Activated CD4-positive, alpha-beta T cell treated with anti-CD3 and anti-CD28 coated beads, Interleukin-2, amount 10 ng/mL, durations not matched to agents 24 days and 14 days (primary cell): ENCODE measurements at regions not wholly inside any gene's neighbourhood (a gene's known extent, or its start where the extent isn't known, plus 50 kb on each side); places are given as distances from the start of the nearest gene placed in this dataset.
"Not testable (repeated sequence)": the region's sequence is repeated elsewhere in the genome, so short reads cannot be mapped to it uniquely, and the experiment has no call there.

Experiments
- DNase-seq: peaks from one replicate; pipeline ENCODE4 v3.0.0; 2022
- H3K27ac Mint-ChIP-seq: one replicate; pipeline ENCODE4 v1.8.0; 2022; ENCODE audit warnings: mild to moderate bottlenecking, mixed read lengths
- H3K27me3 Mint-ChIP-seq: one replicate; pipeline ENCODE4 v1.8.0; 2022; ENCODE audit warnings: mixed read lengths
- H3K36me3 Mint-ChIP-seq: one replicate; pipeline ENCODE4 v1.8.0; 2022; ENCODE audit warnings: low read depth, mild to moderate bottlenecking, mixed read lengths
- H3K4me1 Mint-ChIP-seq: one replicate; pipeline ENCODE4 v1.8.0; 2021; ENCODE audit warnings: mixed read lengths
- H3K4me3 Mint-ChIP-seq: one replicate; pipeline ENCODE4 v1.8.0; 2022; ENCODE audit warnings: mild to moderate bottlenecking, moderate library complexity, mixed read lengths
- H3K9me3 Mint-ChIP-seq: one replicate; pipeline ENCODE4 v1.8.0; 2021; ENCODE audit warnings: mixed read lengths
- intact Hi-C: fragments of 100-400 bp; cut with micrococcal nuclease; formaldehyde crosslinking; loops from one replicate; pipeline ENCODE4 v1.15.1; 2023

DNA sequence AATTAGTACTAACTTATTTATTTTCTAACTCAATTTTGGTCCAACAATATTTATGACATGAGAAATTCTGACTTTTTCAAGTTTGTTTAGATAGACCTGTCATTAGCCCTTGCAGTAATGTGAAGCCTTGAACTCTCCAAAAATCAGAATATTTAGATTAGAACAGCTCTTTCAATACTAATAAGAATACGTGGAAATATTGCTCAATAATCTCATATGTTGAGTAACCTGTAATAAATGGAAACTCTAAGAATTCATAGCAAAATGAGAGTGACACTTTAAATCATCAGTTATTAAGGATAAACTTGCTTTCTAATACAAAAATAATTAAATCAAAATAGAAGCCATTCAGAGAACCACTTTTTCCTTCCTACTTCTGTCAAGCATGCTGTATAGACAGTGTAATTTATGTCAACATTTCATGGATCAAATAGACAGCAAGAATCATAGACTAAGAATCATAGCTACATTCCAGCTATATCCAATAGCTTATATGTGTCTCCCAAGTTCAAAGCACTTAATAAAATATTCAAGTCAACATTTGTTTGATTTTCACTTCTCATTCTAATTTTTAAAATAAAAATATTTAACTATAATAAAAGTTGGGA is 710.3 kb upstream of the SOX11 start:
- Mint-ChIP-seq H3K27me3 (no peaks in the 10 kb centered on the region), H3K4me1 (no peaks in the 10 kb centered on the region), H3K4me3 (no peak overlapping the region), H3K36me3 (no peaks in the 10 kb centered on the region), H3K9me3 (no peaks in the 10 kb centered on the region), H3K27ac (no peak overlapping the region)
- intact Hi-C loops: no loop called here
- DNase-seq: no peak

DNA sequence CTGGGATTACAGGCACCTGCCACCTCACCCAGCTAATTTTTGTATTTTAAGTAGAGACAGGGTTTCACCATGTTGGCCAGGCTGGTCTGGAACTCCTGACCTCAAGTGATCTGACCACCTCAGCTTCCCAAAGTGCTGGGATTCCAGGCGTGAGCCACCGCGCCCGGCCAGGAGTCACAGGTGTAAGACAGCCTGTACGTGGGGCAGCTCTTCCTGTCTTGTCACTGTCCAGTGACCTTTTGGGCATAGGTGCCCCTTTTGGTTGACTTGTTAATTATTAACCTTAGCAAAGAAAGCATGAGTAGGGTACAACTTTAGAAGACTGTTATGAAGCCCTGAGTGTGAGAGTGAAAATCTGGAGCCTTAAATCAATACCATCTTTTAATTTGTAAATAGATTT is 703.7 kb upstream of the SOX11 start:
- H3K4me1 Mint-ChIP-seq, DNase-seq, H3K4me3 Mint-ChIP-seq, H3K9me3 Mint-ChIP-seq, H3K27me3 Mint-ChIP-seq, H3K27ac Mint-ChIP-seq, H3K36me3 Mint-ChIP-seq, intact Hi-C loops: not testable (repeated sequence)

GRCh38 chr2:4992226-4992625 is 700.0 kb upstream of the SOX11 start:
- no peak for DNase-seq
- H3K4me1 Mint-ChIP-seq: no peaks in the 10 kb centered on the region
- no peaks in the 10 kb centered on the region for H3K36me3 Mint-ChIP-seq
- no peaks in the 10 kb centered on the region for H3K9me3 Mint-ChIP-seq
- no peaks in the 10 kb centered on the region for H3K27me3 Mint-ChIP-seq
- intact Hi-C loops: no loop called here
- H3K4me3 Mint-ChIP-seq: no peak overlapping the region
- H3K27ac Mint-ChIP-seq: no peak overlapping the region

GRCh38 chr2:4995466-4995865 is 696.7 kb upstream of the SOX11 start:
- no peak overlapping the region for H3K27ac Mint-ChIP-seq
- no peak for DNase-seq
- no peaks in the 10 kb centered on the region for H3K4me1 Mint-ChIP-seq
- H3K27me3 Mint-ChIP-seq: no peaks in the 10 kb centered on the region
- H3K9me3 Mint-ChIP-seq: no peaks in the 10 kb centered on the region
- no peak overlapping the region for H3K4me3 Mint-ChIP-seq
- no peaks in the 10 kb centered on the region for H3K36me3 Mint-ChIP-seq
- intact Hi-C loops: no loop called here

DNA sequence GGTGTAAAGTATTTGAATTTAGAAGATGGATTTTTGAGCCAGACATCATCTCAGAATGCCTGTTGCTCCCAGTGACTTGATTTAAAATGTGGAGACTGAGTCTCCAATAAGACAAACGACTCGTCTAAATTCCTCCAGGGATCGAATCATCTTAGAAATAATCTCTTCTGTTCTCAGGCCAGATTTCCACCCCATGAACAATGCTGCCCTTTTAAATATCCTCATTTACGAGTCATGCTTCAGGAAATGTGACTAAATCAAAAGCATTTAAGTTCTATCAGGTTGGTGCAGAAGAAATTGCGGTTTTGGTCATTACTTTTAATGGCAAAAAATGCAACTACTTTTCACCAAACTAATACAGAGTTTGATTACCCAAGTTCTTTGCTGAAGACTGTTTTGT is 684.6 kb upstream of the SOX11 start:
- peaks cover 15% of the 10 kb centered on the region for H3K9me3 Mint-ChIP-seq
- no peak overlapping the region for H3K4me3 Mint-ChIP-seq
- intact Hi-C loops: no loop called here
- no peak overlapping the region for H3K27ac Mint-ChIP-seq
- DNase-seq: no peak
- no peaks in the 10 kb centered on the region for H3K36me3 Mint-ChIP-seq
- H3K4me1 Mint-ChIP-seq: no peaks in the 10 kb centered on the region
- no peaks in the 10 kb centered on the region for H3K27me3 Mint-ChIP-seq

GRCh38 chr2:5019324-5019723 is 672.9 kb upstream of the SOX11 start:
- Mint-ChIP-seq H3K27me3 (no peaks in the 10 kb centered on the region), H3K4me1 (no peaks in the 10 kb centered on the region), H3K4me3 (no peak overlapping the region), H3K36me3 (no peaks in the 10 kb centered on the region), H3K9me3 (peaks cover 20% of the 10 kb centered on the region), H3K27ac (no peak overlapping the region)
- no peak for DNase-seq
- intact Hi-C loops: no loop called here

GRCh38 chr2:5020116-5020875 is 671.9 kb upstream of the SOX11 start:
- H3K4me1 Mint-ChIP-seq: no peaks in the 10 kb centered on the region
- no peak overlapping the region for H3K27ac Mint-ChIP-seq
- intact Hi-C loops: no loop called here
- H3K4me3 Mint-ChIP-seq: no peak overlapping the region
- H3K9me3 Mint-ChIP-seq: peaks cover 20% of the 10 kb centered on the region
- no peaks in the 10 kb centered on the region for H3K27me3 Mint-ChIP-seq
- no peak for DNase-seq
- no peaks in the 10 kb centered on the region for H3K36me3 Mint-ChIP-seq

DNA sequence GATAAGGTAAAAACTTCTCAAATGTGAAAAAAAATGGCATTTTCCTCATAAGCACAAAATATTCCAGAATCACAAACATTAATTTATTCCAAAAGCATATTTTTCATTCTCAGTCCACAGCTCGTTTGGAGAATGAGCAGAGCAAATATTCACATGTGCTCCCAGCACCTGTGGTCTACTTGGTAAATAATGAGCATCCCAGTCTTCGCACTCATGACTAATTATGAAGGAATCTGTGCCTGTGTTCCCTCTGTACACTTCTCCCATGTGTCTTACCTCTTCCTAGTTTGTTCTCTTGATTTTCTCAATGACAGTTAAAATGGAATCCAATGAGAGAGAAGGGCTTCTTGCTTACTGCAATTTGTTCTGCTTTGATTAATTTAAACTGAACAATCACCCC is 671.0 kb upstream of the SOX11 start:
- no peak overlapping the region for H3K4me3 Mint-ChIP-seq
- no peaks in the 10 kb centered on the region for H3K36me3 Mint-ChIP-seq
- no peaks in the 10 kb centered on the region for H3K27me3 Mint-ChIP-seq
- H3K4me1 Mint-ChIP-seq: no peaks in the 10 kb centered on the region
- peaks cover 20% of the 10 kb centered on the region for H3K9me3 Mint-ChIP-seq
- DNase-seq: no peak
- intact Hi-C loops: no loop called here
- H3K27ac Mint-ChIP-seq: no peak overlapping the region

DNA sequence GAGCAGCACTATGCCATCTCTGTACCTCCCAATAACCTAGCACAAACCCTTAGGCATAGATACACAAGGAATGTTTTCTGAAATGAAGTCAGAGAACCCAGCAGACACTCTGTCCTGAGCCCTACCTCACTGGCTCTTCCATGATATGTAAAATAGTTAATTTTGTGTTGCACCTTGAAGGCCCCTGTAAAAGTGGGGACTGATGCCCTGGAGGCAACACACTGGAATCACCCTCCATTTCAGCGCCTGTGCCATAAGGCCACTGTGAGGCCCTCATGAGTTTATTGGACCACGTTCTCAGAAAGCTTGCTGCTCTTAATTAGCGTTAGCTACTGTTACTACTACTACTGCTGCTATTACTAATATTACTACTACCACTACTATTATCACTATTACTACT is 670.1 kb upstream of the SOX11 start:
- no peak for DNase-seq
- Mint-ChIP-seq H3K27ac (no peak overlapping the region), H3K4me1 (no peaks in the 10 kb centered on the region), H3K27me3 (no peaks in the 10 kb centered on the region), H3K4me3 (no peak overlapping the region), H3K36me3 (no peaks in the 10 kb centered on the region), H3K9me3 (peaks cover 24% of the 10 kb centered on the region)
- intact Hi-C loops: no loop called here

DNA sequence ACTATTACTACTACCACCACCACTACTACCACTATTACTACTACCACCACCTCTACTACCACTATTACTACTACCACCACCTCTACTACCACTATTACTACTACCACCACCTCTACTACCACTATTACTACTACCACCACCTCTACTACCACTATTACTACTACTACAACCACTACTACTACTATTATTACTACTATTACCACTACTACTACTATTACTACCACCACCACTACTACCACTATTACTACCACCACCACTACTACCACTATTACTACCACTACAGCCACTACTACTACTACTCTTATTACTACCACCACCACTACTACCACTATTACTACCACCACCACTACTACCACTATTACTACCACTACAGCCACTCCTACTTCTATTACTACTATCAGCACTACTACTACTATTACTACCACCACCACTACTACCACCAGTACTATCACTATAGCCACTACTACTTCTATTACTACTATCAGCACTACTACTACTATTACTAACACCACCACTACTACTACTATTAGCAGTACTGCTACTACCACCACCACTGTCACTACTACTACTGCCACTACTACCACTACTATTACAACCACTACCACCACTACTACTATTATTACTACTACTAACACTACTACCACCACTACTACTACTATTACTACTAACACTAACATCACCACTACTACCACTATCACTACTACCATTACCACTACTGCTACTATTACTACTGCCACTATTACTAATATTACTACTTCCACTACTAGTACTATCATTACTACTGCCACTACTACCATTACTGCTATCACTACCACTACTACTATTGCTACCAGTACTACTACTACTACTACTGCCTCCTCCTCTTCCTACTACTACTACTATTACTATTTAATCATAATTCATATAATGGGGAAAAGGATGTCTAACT is 669.2 kb upstream of the SOX11 start:
- H3K27me3 Mint-ChIP-seq, H3K36me3 Mint-ChIP-seq, intact Hi-C loops, H3K4me1 Mint-ChIP-seq, H3K27ac Mint-ChIP-seq, DNase-seq, H3K4me3 Mint-ChIP-seq: not testable (repeated sequence)
- H3K9me3 Mint-ChIP-seq: peaks cover 24% of the 10 kb centered on the region

DNA sequence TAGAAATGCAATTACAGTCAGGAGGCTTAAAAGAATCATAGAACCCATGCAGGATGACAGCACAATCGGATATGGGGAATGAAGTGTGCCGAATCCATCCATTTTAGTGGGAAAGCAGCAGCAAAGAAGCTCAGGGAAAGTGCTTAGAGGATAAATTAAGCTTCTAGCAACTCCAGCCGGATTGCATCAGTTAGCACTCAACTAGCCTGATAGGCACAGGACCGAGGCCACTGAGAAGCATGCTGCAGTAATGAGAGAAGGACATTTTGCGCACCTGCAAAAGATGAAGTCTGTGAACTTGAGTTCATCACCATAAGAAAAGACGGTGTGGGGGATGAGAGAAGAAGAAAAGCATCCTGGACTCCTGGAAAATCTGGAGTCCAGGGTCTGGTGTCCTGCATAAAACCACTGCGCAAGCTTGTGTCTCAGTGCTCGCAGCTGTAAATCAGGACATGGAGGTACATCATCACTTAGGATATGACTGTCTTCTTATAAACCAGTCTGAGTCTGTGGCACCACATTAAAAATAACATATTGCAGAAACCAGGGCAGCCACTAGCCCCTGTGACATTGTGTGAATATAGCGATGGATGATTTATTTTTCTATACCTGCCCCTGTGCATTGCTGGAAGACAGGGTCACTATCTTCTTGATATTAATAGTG is 665.5 kb upstream of the SOX11 start:
- H3K27me3 Mint-ChIP-seq: no peaks in the 10 kb centered on the region
- H3K36me3 Mint-ChIP-seq: no peaks in the 10 kb centered on the region
- H3K4me3 Mint-ChIP-seq: no peak overlapping the region
- intact Hi-C loops: no loop called here
- H3K27ac Mint-ChIP-seq: no peak overlapping the region
- H3K9me3 Mint-ChIP-seq: peaks cover 24% of the 10 kb centered on the region
- H3K4me1 Mint-ChIP-seq: no peaks in the 10 kb centered on the region
- no peak for DNase-seq

GRCh38 chr2:5035057-5035488 is 657.1 kb upstream of the SOX11 start:
- DNase-seq: no peak
- Mint-ChIP-seq H3K36me3 (no peaks in the 10 kb centered on the region), H3K4me1 (no peaks in the 10 kb centered on the region), H3K9me3 (no peaks in the 10 kb centered on the region), H3K4me3 (no peak overlapping the region), H3K27me3 (no peaks in the 10 kb centered on the region), H3K27ac (no peak overlapping the region)
- intact Hi-C loops: no loop called here

- intact Hi-C loops: no loop called here
- Mint-ChIP-seq H3K9me3 (no peaks in the 10 kb centered on the region), H3K4me1 (no peaks in the 10 kb centered on the region), H3K4me3 (no peak overlapping the region), H3K27ac (no peak overlapping the region), H3K27me3 (no peaks in the 10 kb centered on the region), H3K36me3 (no peaks in the 10 kb centered on the region)
- DNase-seq: no peak
These were observed 655.9 kb upstream of the SOX11 start for GRCh38 chr2:5036256-5036655.
